ENCODE measurements at regions not wholly inside any gene's neighbourhood (a gene's known extent, or its start where the extent isn't known, plus 50 kb on each side); places are given as distances from the start of the nearest gene placed in this dataset.

- no peak overlapping the region for H3K9ac ChIP-seq (ENCODE audit: low read length)
- no peak overlapping the region for H3K27ac ChIP-seq (ENCODE audit: low read depth, low read length)
- H4K8ac ChIP-seq (ENCODE audit: low read depth, low read length), result peak overlapping the region; percentile 34
- H3K79me2 ChIP-seq (ENCODE audit: control insufficient read depth, insufficient read depth, low read length, poor library complexity), result no peaks in the 10 kb centered on the region
- peaks cover 12% of the 10 kb centered on the region in 2 experiments for H3K4me1 ChIP-seq (ENCODE audit: control insufficient read depth in 1 of 2, insufficient read depth in 2 of 2, low read length in 2 of 2)
- peak overlapping the region; percentile 4 for H3K18ac ChIP-seq (ENCODE audit: low read length)
- no peak overlapping the region for H3K4ac ChIP-seq (ENCODE audit: low read depth, low read length)
- H3K14ac ChIP-seq (ENCODE audit: low read length), result peak overlapping the region; percentile 30
- H3K79me1 ChIP-seq (ENCODE audit: low read length), result peaks cover 15% of the 10 kb centered on the region
- H2BK5ac ChIP-seq (ENCODE audit: low read depth, low read length, poor library complexity), result peak overlapping the region; percentile 16
- H4K91ac ChIP-seq (ENCODE audit: low read depth, low read length), result peak overlapping the region; percentile 64
- no peaks in the 10 kb centered on the region for H3K9me3 ChIP-seq (ENCODE audit: insufficient read depth, low read depth, low read length)
- H3K36me3 ChIP-seq (ENCODE audit: control insufficient read depth in 1 of 2, insufficient read depth in 2 of 2, low read length in 2 of 2), result no peaks in the 10 kb centered on the region
- H3K4me3 ChIP-seq (ENCODE audit: low read depth, low read length), result no peak overlapping the region
- peak overlapping the region; percentile 41 for H2BK120ac ChIP-seq (ENCODE audit: insufficient read depth, low read length, poor library complexity)
- no peak overlapping the region for H3K4me2 ChIP-seq (ENCODE audit: low read length)
- no peak overlapping the region for H2AFZ ChIP-seq (ENCODE audit: insufficient read depth, low read length, poor library complexity)
- no CpG with 5 or more reads among the region's 16 CpGs for WGBS (ENCODE audit: extremely low coverage, insufficient coverage, insufficient read length)
- peak overlapping the region; percentile 42 for H2AK5ac ChIP-seq (ENCODE audit: low read length)
- no peak overlapping the region for H4K12ac ChIP-seq (ENCODE audit: low read depth, low read length)
- H2BK12ac ChIP-seq (ENCODE audit: low read length), result peak overlapping the region; percentile 41
- no peaks in the 10 kb centered on the region for H3K27me3 ChIP-seq (ENCODE audit: insufficient read depth, low read length)
- DNase-seq, result peak; percentile 28 to 72
- H3K23ac ChIP-seq (ENCODE audit: low read length), result no peak overlapping the region
Measured at GRCh38 chr3:194852831-194853508, 167.3 kb downstream of the FAM43A start.

DNA sequence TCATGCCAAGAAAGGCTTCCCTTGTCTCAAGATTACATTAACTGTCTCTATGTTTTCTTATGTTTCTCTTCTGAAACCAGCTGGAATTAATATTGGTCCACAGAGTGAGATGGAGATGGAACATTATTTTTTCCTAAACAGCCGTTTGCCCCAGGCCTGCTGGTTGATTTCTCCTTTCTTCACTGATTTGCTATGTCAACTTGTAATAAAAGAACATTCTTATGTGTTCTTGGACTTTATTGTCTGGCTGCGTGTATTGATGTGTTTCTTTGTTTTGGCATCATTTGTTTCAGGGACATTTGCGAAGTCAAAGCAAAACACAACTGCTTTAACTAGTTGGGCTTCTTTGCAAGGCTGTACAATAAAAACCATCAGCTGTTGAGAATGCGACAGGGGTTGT lies 168.5 kb downstream of the FAM43A start:
- Histone ChIP-seq H2BK5ac (ENCODE audit: low read depth, low read length, poor library complexity) (no peak overlapping the region), H3K4me2 (ENCODE audit: low read length) (no peak overlapping the region)
- no CpG with 5 or more reads among the region's 4 CpGs for WGBS (ENCODE audit: extremely low coverage, insufficient coverage, insufficient read length)

DNA sequence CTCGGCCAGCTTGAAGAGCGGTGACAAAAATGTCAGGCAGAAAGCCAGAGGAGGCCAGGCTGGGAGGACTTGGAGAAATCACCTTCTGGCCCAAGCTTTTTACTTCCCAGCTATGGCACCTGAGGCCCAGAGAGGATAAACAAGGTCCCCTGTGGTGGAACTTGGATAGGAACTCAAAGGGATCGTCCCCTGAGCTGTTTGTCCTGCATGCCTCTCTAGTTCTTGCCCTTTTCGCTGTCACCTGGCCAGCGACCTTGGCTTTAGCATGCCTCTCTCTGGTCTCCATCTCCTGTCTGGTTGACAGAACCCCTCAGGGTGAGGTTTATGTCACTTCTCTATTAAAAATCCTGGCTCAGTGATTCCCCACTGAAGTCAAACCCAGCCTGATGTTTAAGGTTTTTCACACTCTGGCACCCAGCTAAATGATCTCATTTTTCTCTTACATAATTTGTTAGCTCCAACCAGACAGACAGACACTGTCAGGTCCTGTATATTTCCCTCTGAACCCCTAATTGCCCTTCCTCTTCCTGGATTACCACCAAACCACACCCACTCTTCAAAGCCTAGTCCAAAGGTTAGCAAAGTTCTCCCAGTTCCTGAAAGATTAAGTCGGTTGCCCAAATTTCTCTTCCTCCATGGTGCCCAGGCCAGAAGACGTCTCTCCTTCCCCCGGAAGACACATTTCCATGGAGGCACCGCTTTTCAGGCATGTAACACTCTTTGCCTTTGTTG lies 169.1 kb downstream of the FAM43A start:
- Histone ChIP-seq H3K18ac (ENCODE audit: low read length) (no peak overlapping the region), H3K36me3 (ENCODE audit: control insufficient read depth in 1 of 2, insufficient read depth in 2 of 2, low read length in 2 of 2) (no peaks in the 10 kb centered on the region), H3K4me3 (ENCODE audit: low read depth, low read length) (no peak overlapping the region), H4K12ac (ENCODE audit: low read depth, low read length) (no peak overlapping the region), H3K4ac (ENCODE audit: low read depth, low read length) (no peak overlapping the region), H2AK5ac (ENCODE audit: low read length) (no peak overlapping the region), H3K79me2 (ENCODE audit: control insufficient read depth, insufficient read depth, low read length, poor library complexity) (no peaks in the 10 kb centered on the region), H3K27ac (ENCODE audit: low read depth, low read length) (no peak overlapping the region), H2BK120ac (ENCODE audit: insufficient read depth, low read length, poor library complexity) (no peak overlapping the region), H3K14ac (ENCODE audit: low read length) (no peak overlapping the region), H3K9me3 (ENCODE audit: insufficient read depth, low read depth, low read length) (no peaks in the 10 kb centered on the region), H3K9ac (ENCODE audit: low read length) (no peak overlapping the region), H3K4me2 (ENCODE audit: low read length) (no peak overlapping the region), H3K4me1 (ENCODE audit: control insufficient read depth in 1 of 2, insufficient read depth in 2 of 2, low read length in 2 of 2) (peaks cover 12% of the 10 kb centered on the region in 2 experiments), H3K79me1 (ENCODE audit: low read length) (peaks cover 15% of the 10 kb centered on the region), H3K23ac (ENCODE audit: low read length) (no peak overlapping the region), H4K91ac (ENCODE audit: low read depth, low read length) (no peak overlapping the region), H4K8ac (ENCODE audit: low read depth, low read length) (no peak overlapping the region), H2BK5ac (ENCODE audit: low read depth, low read length, poor library complexity) (no peak overlapping the region), H2AFZ (ENCODE audit: insufficient read depth, low read length, poor library complexity) (no peak overlapping the region), H3K27me3 (ENCODE audit: insufficient read depth, low read length) (no peaks in the 10 kb centered on the region), H2BK12ac (ENCODE audit: low read length) (peak overlapping the region; percentile 36)
- no peak for DNase-seq
- no CpG with 5 or more reads among the region's 9 CpGs for WGBS (ENCODE audit: extremely low coverage, insufficient coverage, insufficient read length)

More for the DNA sequence above, 168.5 kb downstream of the FAM43A start:
- Histone ChIP-seq H3K14ac (ENCODE audit: low read length) (no peak overlapping the region), H4K12ac (ENCODE audit: low read depth, low read length) (no peak overlapping the region), H4K8ac (ENCODE audit: low read depth, low read length) (no peak overlapping the region), H3K4ac (ENCODE audit: low read depth, low read length) (no peak overlapping the region), H3K27ac (ENCODE audit: low read depth, low read length) (no peak overlapping the region), H4K91ac (ENCODE audit: low read depth, low read length) (no peak overlapping the region), H3K23ac (ENCODE audit: low read length) (no peak overlapping the region), H2AK5ac (ENCODE audit: low read length) (no peak overlapping the region), H3K36me3 (ENCODE audit: control insufficient read depth in 1 of 2, insufficient read depth in 2 of 2, low read length in 2 of 2) (no peaks in the 10 kb centered on the region), H3K18ac (ENCODE audit: low read length) (no peak overlapping the region), H2BK120ac (ENCODE audit: insufficient read depth, low read length, poor library complexity) (no peak overlapping the region), H3K9ac (ENCODE audit: low read length) (no peak overlapping the region), H3K79me2 (ENCODE audit: control insufficient read depth, insufficient read depth, low read length, poor library complexity) (no peaks in the 10 kb centered on the region), H3K9me3 (ENCODE audit: insufficient read depth, low read depth, low read length) (no peaks in the 10 kb centered on the region), H3K79me1 (ENCODE audit: low read length) (peaks cover 15% of the 10 kb centered on the region), H3K4me3 (ENCODE audit: low read depth, low read length) (no peak overlapping the region), H2AFZ (ENCODE audit: insufficient read depth, low read length, poor library complexity) (no peak overlapping the region), H3K27me3 (ENCODE audit: insufficient read depth, low read length) (no peaks in the 10 kb centered on the region), H3K4me1 (ENCODE audit: control insufficient read depth in 1 of 2, insufficient read depth in 2 of 2, low read length in 2 of 2) (peaks cover 12% of the 10 kb centered on the region in 2 experiments), H2BK12ac (ENCODE audit: low read length) (no peak overlapping the region)
- DNase-seq, result no peak

DNA sequence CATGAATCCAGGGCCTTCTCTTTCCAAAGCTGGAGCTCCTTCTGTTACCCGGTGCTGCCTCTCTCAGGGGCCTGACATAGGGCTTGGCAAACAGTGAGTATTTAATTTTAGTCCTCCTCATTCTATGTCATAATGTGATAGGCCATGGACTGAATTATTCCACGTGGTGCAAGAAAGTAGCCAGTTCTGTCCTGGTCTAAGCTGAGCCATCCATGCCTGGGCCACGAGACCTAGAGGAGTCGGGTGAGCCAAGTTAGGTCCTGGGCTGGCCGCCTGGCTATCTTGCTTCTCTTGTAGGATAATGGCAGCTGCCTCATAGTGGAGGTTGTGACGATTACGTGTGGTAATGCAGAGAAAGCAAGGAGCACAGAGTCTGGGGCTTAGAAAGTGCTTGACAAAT lies 170.6 kb downstream of the FAM43A start:
- no peak overlapping the region for H3K4ac ChIP-seq (ENCODE audit: low read depth, low read length)
- DNase-seq, result no peak
- no peak overlapping the region for H3K14ac ChIP-seq (ENCODE audit: low read length)
- no peak overlapping the region for H2BK120ac ChIP-seq (ENCODE audit: insufficient read depth, low read length, poor library complexity)
- H3K79me1 ChIP-seq (ENCODE audit: low read length), result peaks cover 15% of the 10 kb centered on the region
- H3K36me3 ChIP-seq (ENCODE audit: control insufficient read depth in 1 of 2, insufficient read depth in 2 of 2, low read length in 2 of 2), result no peaks in the 10 kb centered on the region
- no peak overlapping the region for H3K27ac ChIP-seq (ENCODE audit: low read depth, low read length)
- no peak overlapping the region for H3K9ac ChIP-seq (ENCODE audit: low read length)
- no peak overlapping the region for H4K91ac ChIP-seq (ENCODE audit: low read depth, low read length)
- no peak overlapping the region for H3K4me2 ChIP-seq (ENCODE audit: low read length)
- no peaks in the 10 kb centered on the region for H3K79me2 ChIP-seq (ENCODE audit: control insufficient read depth, insufficient read depth, low read length, poor library complexity)
- no peak overlapping the region for H2AFZ ChIP-seq (ENCODE audit: insufficient read depth, low read length, poor library complexity)
- H2AK5ac ChIP-seq (ENCODE audit: low read length), result peak overlapping the region; percentile 77
- no peak overlapping the region for H3K4me3 ChIP-seq (ENCODE audit: low read depth, low read length)
- no peaks in the 10 kb centered on the region for H3K27me3 ChIP-seq (ENCODE audit: insufficient read depth, low read length)
- no peak overlapping the region for H2BK5ac ChIP-seq (ENCODE audit: low read depth, low read length, poor library complexity)
- WGBS (ENCODE audit: extremely low coverage, insufficient coverage, insufficient read length), result no CpG with 5 or more reads among the region's 7 CpGs
- H4K8ac ChIP-seq (ENCODE audit: low read depth, low read length), result no peak overlapping the region
- no peak overlapping the region for H3K18ac ChIP-seq (ENCODE audit: low read length)
- no peaks in the 10 kb centered on the region for H3K9me3 ChIP-seq (ENCODE audit: insufficient read depth, low read depth, low read length)
- H3K23ac ChIP-seq (ENCODE audit: low read length), result no peak overlapping the region
- H3K4me1 ChIP-seq (ENCODE audit: control insufficient read depth in 1 of 2, insufficient read depth in 2 of 2, low read length in 2 of 2), result peaks cover 12% of the 10 kb centered on the region in 2 experiments
- H2BK12ac ChIP-seq (ENCODE audit: low read length), result no peak overlapping the region
- H4K12ac ChIP-seq (ENCODE audit: low read depth, low read length), result no peak overlapping the region
